ENCODE measurements at regions not wholly inside any gene's neighbourhood (a gene's known extent, or its start where the extent isn't known, plus 50 kb on each side); places are given as distances from the start of the nearest gene placed in this dataset.

GRCh38 chr18:47530695-47531094 is 279.2 kb upstream of the SKOR2 start:
- H3K4me3 ChIP-seq (ENCODE audit: low read length): no peak overlapping the region
- no peak overlapping the region for H3K9ac ChIP-seq (ENCODE audit: low read length)
- no peaks in the 10 kb centered on the region for H3K9me2 ChIP-seq (replicated peaks; ENCODE audit: insufficient read depth, low read length)
- no peaks in the 10 kb centered on the region for H3F3A ChIP-seq (ENCODE audit: insufficient read depth, low read length)
- H4K20me1 ChIP-seq (ENCODE audit: insufficient read depth, low read length): no peaks in the 10 kb centered on the region
- no peak overlapping the region for H3K27ac ChIP-seq (ENCODE audit: low read length)
- H3K27me3 ChIP-seq (replicated peaks; ENCODE audit: insufficient read depth, low read length): no peaks in the 10 kb centered on the region
- no peak for DNase-seq
- H3K4me2 ChIP-seq (ENCODE audit: low read depth, low read length): no peak overlapping the region
- no peaks in the 10 kb centered on the region for H3K4me1 ChIP-seq (ENCODE audit: low read length)
- H3K9me3 ChIP-seq (replicated peaks; ENCODE audit: insufficient read depth, low read length): no peaks in the 10 kb centered on the region
- H3K79me2 ChIP-seq (ENCODE audit: low read length): no peaks in the 10 kb centered on the region
- H2AFZ ChIP-seq (ENCODE audit: low read length): no peak overlapping the region
- no peaks in the 10 kb centered on the region for H3K36me3 ChIP-seq (replicated peaks; ENCODE audit: insufficient read depth, low read length)
- TF ChIP-seq CTCF (IDR thresholded peaks at IDR 0.05; ENCODE audit: low read length) (no peak), EZH2 (optimal IDR thresholded peaks at IDR 0.05; ENCODE audit: low read depth, low read length) (no peak), EZH2phosphoT487 (IDR thresholded peaks at IDR 0.05; ENCODE audit: low read length) (no peak)

GRCh38 chr18:47528343-47528742 is 276.9 kb upstream of the SKOR2 start:
- Histone ChIP-seq H2AFZ (ENCODE audit: low read length) (no peak overlapping the region), H3K79me2 (ENCODE audit: low read length) (no peaks in the 10 kb centered on the region), H3K9me2 (replicated peaks; ENCODE audit: insufficient read depth, low read length) (no peaks in the 10 kb centered on the region), H3K36me3 (replicated peaks; ENCODE audit: insufficient read depth, low read length) (no peaks in the 10 kb centered on the region), H3K27ac (ENCODE audit: low read length) (no peak overlapping the region), H3K9me3 (replicated peaks; ENCODE audit: insufficient read depth, low read length) (no peaks in the 10 kb centered on the region), H3K4me2 (ENCODE audit: low read depth, low read length) (no peak overlapping the region), H3K27me3 (replicated peaks; ENCODE audit: insufficient read depth, low read length) (no peaks in the 10 kb centered on the region), H3K4me1 (ENCODE audit: low read length) (no peaks in the 10 kb centered on the region), H4K20me1 (ENCODE audit: insufficient read depth, low read length) (no peaks in the 10 kb centered on the region), H3K4me3 (ENCODE audit: low read length) (no peak overlapping the region), H3F3A (ENCODE audit: insufficient read depth, low read length) (no peaks in the 10 kb centered on the region), H3K9ac (ENCODE audit: low read length) (no peak overlapping the region)
- TF ChIP-seq EZH2 (optimal IDR thresholded peaks at IDR 0.05; ENCODE audit: low read depth, low read length): no peak
- TF ChIP-seq EZH2phosphoT487 (IDR thresholded peaks at IDR 0.05; ENCODE audit: low read length): no peak
- no peak for TF ChIP-seq CTCF (IDR thresholded peaks at IDR 0.05; ENCODE audit: low read length)
- DNase-seq: no peak

GRCh38 chr18:47526147-47526546 is 274.7 kb upstream of the SKOR2 start:
- H3K79me2 ChIP-seq (ENCODE audit: low read length): no peaks in the 10 kb centered on the region
- no peaks in the 10 kb centered on the region for H3K9me2 ChIP-seq (replicated peaks; ENCODE audit: insufficient read depth, low read length)
- H3K9ac ChIP-seq (ENCODE audit: low read length): no peak overlapping the region
- H3F3A ChIP-seq (ENCODE audit: insufficient read depth, low read length): no peaks in the 10 kb centered on the region
- H3K27ac ChIP-seq (ENCODE audit: low read length): no peak overlapping the region
- no peaks in the 10 kb centered on the region for H3K4me1 ChIP-seq (ENCODE audit: low read length)
- H3K36me3 ChIP-seq (replicated peaks; ENCODE audit: insufficient read depth, low read length): no peaks in the 10 kb centered on the region
- no peak overlapping the region for H3K4me3 ChIP-seq (ENCODE audit: low read length)
- DNase-seq: no peak
- no peaks in the 10 kb centered on the region for H4K20me1 ChIP-seq (ENCODE audit: insufficient read depth, low read length)
- H3K27me3 ChIP-seq (replicated peaks; ENCODE audit: insufficient read depth, low read length): no peaks in the 10 kb centered on the region
- no peak overlapping the region for H3K4me2 ChIP-seq (ENCODE audit: low read depth, low read length)
- TF ChIP-seq EZH2 (optimal IDR thresholded peaks at IDR 0.05; ENCODE audit: low read depth, low read length) (no peak), EZH2phosphoT487 (IDR thresholded peaks at IDR 0.05; ENCODE audit: low read length) (no peak), CTCF (IDR thresholded peaks at IDR 0.05; ENCODE audit: low read length) (no peak)
- H3K9me3 ChIP-seq (replicated peaks; ENCODE audit: insufficient read depth, low read length): no peaks in the 10 kb centered on the region
- no peak overlapping the region for H2AFZ ChIP-seq (ENCODE audit: low read length)

Data from MM.1S (cell line).